Pulmonary artery endothelial cell (primary cell): ENCODE measurements at regions not wholly inside any gene's neighbourhood (a gene's known extent, or its start where the extent isn't known, plus 50 kb on each side); places are given as distances from the start of the nearest gene placed in this dataset.
"Not testable (repeated sequence)": the region's sequence is repeated elsewhere in the genome, so short reads cannot be mapped to it uniquely, and the experiment has no call there.

ENCODE experiments used
- DNase-seq: peaks from one replicate; pipeline ENCODE4 v3.0.0-alpha.2; 2011; ENCODE audit warnings: low read depth, low spot score

DNA sequence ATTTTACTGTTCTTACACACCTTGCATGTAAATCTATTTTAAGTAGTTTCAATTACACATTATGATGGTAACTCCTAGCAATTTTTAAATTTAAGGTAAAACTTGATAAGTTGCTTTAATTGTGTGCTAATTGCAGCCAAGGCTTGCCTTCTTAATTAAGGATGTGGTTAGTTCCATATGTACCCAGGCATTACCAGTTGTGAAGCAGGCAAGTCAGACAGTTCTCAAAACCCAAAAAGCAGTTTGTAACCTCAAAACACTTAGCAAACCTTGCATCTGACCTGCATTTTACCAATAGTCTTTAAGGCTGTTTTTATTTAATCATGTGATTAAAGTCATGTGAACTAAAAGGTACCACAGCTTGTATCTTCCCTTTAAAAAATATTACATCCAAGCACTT, 1159.4 kb downstream of the DSC3 start:
- DNase-seq, result no peak

GRCh38 chr18:29882620-29883019, 1159.9 kb downstream of the DSC3 start:
- DNase-seq, result no peak

DNA sequence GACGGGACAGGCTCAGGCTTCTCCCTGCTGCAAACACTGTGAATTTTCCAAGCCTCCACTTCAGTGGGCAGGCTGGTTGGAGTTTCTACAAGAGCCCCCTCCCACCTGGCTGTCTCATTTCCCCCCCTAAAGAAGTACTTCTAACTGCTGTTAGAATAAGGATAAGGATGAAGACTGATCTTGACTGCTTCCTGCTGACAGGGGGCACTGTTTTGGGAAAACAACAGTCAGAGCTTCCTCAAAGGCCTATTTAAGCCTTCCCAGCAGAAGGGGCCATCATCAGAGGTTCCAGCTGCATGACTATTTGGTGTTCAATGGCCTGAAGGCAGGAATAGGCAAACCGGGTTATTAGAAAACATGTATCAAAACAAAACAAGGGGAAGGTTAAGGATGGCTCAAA, 1162.8 kb downstream of the DSC3 start:
- no peak for DNase-seq

GRCh38 chr18:29874519-29875098, 1167.9 kb downstream of the DSC3 start:
- no peak for DNase-seq

GRCh38 chr18:29873211-29873610, 1169.3 kb downstream of the DSC3 start:
- DNase-seq, result no peak

- no peak for DNase-seq
Observed at GRCh38 chr18:29871246-29871645, 1171.3 kb downstream of the DSC3 start.

DNA sequence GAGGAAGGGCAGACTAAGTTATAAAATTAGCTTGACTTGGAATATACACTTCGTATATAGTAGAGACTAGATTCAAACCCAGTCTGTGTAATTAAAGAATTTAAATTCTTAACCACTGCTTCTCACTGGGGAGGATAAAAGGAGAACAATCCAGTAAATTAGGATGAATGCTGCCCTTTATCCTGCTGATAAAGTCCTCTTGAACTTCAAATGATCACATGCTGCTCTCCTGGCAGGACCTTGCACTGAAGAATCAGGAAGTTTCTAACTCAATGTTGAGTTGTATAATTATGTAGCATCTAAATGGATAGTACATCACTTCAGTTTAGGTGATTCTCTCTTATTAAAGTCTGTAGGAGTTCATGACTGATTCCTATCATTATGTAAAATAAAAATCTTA, 1179.7 kb downstream of the DSC3 start:
- DNase-seq, result no peak

DNA sequence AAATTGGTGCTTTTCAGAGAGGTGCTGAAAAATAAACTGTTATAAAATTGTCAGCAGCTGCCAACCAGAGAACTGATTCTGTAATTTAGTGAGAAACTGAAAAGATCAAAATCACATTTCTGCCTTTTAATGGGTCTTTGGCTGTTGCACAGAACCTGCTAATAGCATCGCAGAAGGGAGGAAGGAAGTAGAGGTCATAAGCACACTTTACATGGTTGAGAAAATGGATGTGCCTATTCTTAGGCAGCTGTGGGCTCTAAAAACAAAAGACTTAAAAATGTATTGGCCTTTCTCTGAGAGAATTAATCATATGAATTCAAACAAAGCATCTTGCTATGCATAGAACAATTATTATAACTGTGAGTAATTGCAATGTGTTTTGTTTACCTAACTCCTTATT, 1186.9 kb downstream of the DSC3 start:
- no peak for DNase-seq

DNA sequence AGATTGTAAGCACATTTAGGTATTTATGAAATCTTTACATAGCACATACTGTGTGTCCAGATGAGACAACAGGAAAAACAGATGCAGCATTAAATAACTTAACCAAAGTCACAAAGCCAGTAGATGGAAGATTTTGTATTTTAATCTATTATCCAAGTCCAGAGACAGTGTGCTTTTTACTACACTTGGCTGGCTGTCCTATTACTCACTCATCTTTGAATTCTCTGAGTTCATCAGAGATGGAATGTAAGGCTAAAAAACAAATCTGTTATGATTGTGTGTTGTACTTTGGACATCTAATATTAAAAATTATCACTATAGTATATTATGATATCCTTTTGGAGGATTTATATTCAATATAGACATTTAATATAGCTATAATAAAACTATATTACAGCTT, 1189.4 kb downstream of the DSC3 start:
- DNase-seq, result no peak

- DNase-seq, result no peak
Observed at GRCh38 chr18:29849144-29849543, 1193.4 kb downstream of the DSC3 start.

DNA sequence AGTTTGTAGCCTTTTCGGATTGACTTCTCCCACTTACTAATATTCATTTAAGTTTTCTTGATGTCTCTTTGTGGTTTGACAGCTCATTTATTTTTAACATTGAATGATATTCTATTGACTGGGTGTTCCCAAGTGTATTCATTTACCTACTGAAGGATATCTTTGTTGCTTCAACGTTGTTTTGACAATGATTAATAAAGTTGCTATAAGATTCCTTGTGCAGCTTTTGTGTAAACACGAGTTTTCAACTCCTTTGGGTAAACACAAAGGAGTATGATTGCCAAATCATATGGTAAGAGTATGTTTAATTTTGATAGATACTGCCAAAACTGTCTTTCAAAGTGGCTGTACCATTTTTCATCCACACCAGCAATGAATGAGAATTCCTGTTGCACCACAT, 1200.9 kb downstream of the DSC3 start:
- no peak for DNase-seq

GRCh38 chr18:29840089-29840488, 1202.5 kb downstream of the DSC3 start:
- DNase-seq, result no peak

GRCh38 chr18:29838961-29839360, 1203.6 kb downstream of the DSC3 start:
- not testable (repeated sequence) for DNase-seq

DNA sequence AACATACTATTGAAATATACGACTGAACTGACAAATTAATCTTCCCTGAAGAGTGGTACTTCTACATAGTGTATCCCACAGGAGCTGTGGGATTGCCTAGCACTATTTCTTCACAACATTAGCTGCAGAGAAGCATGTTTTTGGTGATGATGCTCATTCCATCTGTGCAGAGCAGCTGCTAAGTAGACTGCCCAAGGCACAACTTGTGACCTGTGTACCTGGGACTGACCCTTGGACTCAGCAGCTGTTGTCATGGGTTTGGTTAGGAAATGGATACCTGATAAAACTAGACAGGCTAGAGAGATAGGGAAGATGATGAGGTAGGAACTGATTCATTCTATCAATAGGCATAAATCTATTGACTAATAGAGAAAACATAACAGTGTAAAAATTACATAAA, 1204.0 kb downstream of the DSC3 start:
- no peak for DNase-seq

GRCh38 chr18:29823671-29824070, 1218.9 kb downstream of the DSC3 start:
- no peak for DNase-seq

DNA sequence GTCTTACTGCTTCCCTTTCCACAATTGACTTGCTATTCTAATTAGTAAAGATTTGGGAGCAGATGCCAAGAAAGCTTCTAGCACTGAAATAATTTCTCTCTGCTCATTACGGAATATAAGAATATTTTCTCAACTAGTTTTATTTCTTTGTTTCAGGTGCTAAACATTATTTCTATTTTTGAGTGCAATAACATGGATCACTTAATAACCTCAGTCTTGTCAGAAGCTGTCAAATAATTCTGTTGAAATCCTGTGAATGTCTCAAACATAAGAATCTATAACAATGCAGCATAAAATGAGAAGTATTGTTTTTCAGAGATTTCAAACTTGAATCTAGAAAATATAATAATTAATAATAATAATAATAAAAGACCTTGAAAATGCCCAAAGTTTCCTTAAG, 1221.0 kb downstream of the DSC3 start:
- no peak for DNase-seq

DNA sequence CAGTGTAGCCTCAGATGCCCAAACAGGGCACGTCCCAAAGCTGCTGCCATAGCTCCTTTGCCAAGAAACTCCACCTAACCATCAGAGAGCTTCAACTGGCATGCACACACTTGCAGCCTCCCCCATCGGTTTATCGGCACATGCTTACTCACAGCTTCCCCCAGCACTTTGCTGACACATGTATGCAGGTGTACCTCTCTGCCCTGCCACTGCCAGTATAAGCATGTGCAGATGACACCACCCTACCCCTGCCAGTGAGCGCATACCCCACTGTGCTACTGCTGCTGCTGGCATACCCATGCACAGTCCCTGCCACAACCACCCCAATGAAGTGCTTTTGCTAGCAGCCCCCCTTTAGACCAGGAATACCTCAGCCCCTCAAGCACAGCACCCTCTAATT, 1231.0 kb downstream of the DSC3 start:
- DNase-seq, result no peak

DNA sequence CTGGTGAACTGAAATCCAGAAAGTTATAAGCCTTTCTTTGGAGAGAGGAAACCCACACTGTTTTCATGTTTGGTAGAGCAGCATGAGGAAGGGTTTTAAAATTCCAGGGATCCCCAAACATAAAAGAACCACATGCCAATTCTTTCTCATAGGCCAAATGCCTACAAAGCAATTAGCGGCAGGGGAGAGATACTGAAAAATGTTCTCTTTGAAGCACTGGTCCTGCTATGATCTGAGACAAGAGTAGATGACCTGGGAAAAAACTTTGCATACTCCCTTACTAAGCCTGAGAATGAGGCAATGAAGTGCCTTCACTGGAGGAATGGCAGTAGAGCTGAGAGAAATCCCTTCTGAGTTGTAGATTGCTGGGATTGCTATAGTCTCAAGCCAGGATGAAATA, 1261.7 kb downstream of the DSC3 start:
- no peak for DNase-seq

DNA sequence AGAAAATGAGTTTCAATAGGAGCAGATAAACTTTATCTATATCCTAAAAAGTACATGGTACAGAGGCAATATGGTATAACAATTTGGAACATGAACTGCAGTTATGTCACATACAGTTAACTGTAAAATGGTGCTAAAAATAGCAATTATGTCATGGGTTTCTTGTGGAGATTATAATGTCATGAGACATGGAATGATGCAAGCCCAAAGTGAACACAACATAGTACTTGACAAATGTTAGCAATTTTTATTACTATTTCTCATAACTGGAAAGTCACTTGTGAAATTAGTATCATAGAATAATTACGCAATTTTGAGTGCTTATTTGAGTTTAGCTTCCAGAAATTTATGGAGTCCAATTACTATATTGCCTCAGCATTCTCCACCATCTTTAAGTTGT, 1263.4 kb downstream of the DSC3 start:
- DNase-seq, result no peak

DNA sequence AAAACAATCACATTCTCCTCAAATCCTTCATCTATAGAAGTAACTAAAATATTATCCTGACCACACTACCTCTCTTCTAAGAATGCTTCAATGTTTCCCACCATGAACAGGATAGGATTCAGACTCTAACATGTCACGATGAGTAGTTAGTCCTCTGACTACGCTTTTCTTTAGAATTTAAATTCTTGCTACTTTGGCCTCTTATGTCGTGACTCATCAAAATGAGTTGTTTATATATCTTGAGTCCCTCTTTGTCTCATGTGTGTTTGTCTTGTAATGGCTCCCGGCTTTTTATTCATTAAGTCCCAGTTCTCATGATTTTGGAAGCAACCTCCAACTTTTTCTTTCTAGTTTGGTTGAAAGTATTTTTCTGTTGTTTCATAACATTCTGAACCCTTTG, 1289.2 kb downstream of the DSC3 start:
- DNase-seq, result no peak

DNA sequence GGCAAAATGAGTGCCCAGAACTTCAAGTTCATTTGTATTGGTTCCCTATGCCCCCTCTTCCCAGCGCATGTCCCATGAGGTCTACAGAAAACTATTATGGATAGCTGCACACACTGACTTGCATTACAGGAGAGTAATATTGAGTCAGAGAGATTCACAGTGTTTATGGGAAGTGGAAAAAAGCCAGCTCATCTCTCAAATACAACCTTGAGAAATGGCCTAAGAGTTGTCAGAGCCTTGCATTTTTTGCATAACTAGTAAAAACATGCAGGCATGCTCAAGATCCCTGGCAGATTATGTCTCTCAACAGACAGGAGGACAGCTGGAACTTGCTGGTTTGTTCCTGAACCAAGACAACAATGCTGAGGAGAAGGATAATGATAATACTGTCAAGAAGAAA, 1292.8 kb downstream of the DSC3 start:
- no peak for DNase-seq

GRCh38 chr18:29741461-29741860, 1301.1 kb downstream of the DSC3 start:
- no peak for DNase-seq

GRCh38 chr18:29737620-29738019, 1304.9 kb downstream of the DSC3 start:
- DNase-seq, result no peak

DNA sequence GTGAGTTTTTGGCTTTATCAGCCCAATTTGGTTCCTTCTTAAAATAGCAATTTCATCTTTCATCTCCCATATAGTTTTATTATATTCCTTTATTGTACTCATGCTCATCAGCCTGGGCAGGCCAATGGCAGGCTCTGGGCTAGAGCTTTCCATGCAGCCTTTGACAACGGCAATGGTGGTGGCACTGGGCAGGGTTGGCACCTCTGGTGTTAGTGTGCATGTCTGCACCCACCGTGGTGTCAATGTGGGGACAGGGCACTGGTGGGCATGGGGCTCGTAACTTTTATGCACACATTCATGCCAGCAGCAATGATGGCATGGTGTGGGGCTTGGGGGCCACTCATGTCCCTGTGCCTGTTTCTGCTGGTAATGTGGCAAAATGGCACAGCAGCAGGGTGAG, 1305.4 kb downstream of the DSC3 start:
- DNase-seq, result no peak
